ENCODE measurements at regions not wholly inside any gene's neighbourhood (a gene's known extent, or its start where the extent isn't known, plus 50 kb on each side); places are given as distances from the start of the nearest gene placed in this dataset.

- TF ChIP-seq CTCF (IDR thresholded peaks at IDR 0.05; ENCODE audit: low read depth, low read length) = no peak
- DNase-seq = no peak
These were observed 273.0 kb upstream of the LRTM1 start for GRCh38 chr3:55200906-55201305.

GRCh38 chr3:55198554-55198953, 270.7 kb upstream of the LRTM1 start:
- no peak for DNase-seq
- no peaks in the 10 kb centered on the region for H3K4me1 ChIP-seq
- H3K9me3 ChIP-seq = no peaks in the 10 kb centered on the region

More at GRCh38 chr3:55200906-55201305, 273.0 kb upstream of the LRTM1 start:
- Histone ChIP-seq H3K27me3 (no peaks in the 10 kb centered on the region), H3K4me1 (no peaks in the 10 kb centered on the region), H3K36me3 (no peaks in the 10 kb centered on the region), H3K9me3 (no peaks in the 10 kb centered on the region), H3K4me3 (ENCODE audit: low read depth, low read length) (no peak overlapping the region)

GRCh38 chr3:55197021-55197420, 269.2 kb upstream of the LRTM1 start:
- no peaks in the 10 kb centered on the region for H3K36me3 ChIP-seq
- DNase-seq = no peak
- no peaks in the 10 kb centered on the region for H3K27me3 ChIP-seq
- no peaks in the 10 kb centered on the region for H3K9me3 ChIP-seq
- H3K4me3 ChIP-seq (ENCODE audit: low read depth, low read length) = no peak overlapping the region
- TF ChIP-seq CTCF (IDR thresholded peaks at IDR 0.05; ENCODE audit: low read depth, low read length) = no peak
- no peaks in the 10 kb centered on the region for H3K4me1 ChIP-seq

More at GRCh38 chr3:55198554-55198953, 270.7 kb upstream of the LRTM1 start:
- Histone ChIP-seq H3K36me3 (no peaks in the 10 kb centered on the region), H3K27me3 (no peaks in the 10 kb centered on the region), H3K4me3 (ENCODE audit: low read depth, low read length) (no peak overlapping the region)
- no peak for TF ChIP-seq CTCF (IDR thresholded peaks at IDR 0.05; ENCODE audit: low read depth, low read length)

DNA sequence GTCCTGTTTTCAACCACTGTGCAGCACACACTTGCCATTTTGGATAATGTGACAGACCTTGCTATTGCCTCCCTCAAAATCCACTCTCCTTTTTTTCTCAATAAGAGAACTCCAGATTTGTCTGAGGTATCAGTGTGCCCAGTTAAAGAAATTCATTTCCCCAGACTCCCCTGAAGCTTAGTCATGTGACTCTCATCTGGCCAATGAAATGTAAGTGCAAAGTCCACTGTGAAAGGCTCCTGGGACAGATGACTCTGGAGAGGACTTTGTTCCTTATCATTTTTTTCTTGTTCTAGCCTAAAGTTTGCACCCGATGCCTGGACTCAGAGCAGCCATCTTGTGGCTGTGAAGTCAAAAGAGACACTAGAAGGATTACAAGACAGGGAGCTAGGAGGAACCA, 268.6 kb upstream of the LRTM1 start:
- DNase-seq = no peak
- no peaks in the 10 kb centered on the region for H3K9me3 ChIP-seq
- H3K4me1 ChIP-seq = no peaks in the 10 kb centered on the region
- no peaks in the 10 kb centered on the region for H3K36me3 ChIP-seq
- TF ChIP-seq CTCF (IDR thresholded peaks at IDR 0.05; ENCODE audit: low read depth, low read length) = no peak
- no peak overlapping the region for H3K4me3 ChIP-seq (ENCODE audit: low read depth, low read length)
- H3K27me3 ChIP-seq = no peaks in the 10 kb centered on the region

GRCh38 chr3:55194376-55194775, 266.5 kb upstream of the LRTM1 start:
- Histone ChIP-seq H3K36me3 (no peaks in the 10 kb centered on the region), H3K4me3 (ENCODE audit: low read depth, low read length) (no peak overlapping the region), H3K4me1 (no peaks in the 10 kb centered on the region), H3K9me3 (no peaks in the 10 kb centered on the region), H3K27me3 (no peaks in the 10 kb centered on the region)
- DNase-seq = no peak
- TF ChIP-seq CTCF (IDR thresholded peaks at IDR 0.05; ENCODE audit: low read depth, low read length) = no peak

DNA sequence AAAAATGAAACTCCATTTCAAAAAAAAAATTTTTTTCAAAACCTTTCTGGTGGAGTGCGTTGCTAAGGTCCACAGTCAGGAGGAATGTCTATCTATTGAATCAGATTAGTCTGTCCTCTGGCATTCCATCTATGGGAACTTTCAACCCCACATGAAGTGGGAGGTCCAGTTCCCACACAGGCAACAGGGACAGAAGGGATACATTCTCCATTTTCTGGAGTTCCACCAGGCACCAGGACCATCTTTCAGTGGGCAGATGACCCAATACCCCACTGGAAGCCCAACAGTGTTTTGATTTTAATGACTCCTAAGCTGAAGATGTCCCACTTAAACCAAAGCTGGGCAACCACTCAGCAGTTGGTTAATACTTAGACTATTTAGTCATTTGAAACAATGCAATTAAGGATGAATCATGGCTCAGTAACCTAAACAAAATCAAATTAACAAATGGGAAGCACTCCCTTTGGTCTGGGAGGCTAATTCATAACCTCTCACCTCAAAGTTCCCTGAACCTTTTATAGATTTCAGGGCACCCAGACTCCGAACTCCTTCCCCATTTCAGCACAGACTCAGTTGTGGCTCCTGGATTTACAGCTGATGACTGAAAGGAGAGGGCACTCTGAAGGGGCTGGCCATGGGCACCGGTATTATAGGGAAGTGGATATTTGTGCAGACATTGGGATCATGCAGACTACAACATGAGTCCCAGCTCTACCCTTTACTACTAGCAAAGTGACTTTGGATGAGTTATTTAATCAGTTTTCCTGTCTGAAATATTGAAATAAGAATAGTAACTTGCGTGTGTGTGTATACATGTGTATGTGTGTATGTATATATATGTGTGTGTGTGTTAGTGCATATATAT, 264.3 kb upstream of the LRTM1 start:
- H3K9me3 ChIP-seq = no peaks in the 10 kb centered on the region
- TF ChIP-seq CTCF (IDR thresholded peaks at IDR 0.05; ENCODE audit: low read depth, low read length) = no peak
- H3K36me3 ChIP-seq = no peaks in the 10 kb centered on the region
- H3K4me1 ChIP-seq = no peaks in the 10 kb centered on the region
- no peaks in the 10 kb centered on the region for H3K27me3 ChIP-seq
- no peak for DNase-seq
- H3K4me3 ChIP-seq (ENCODE audit: low read depth, low read length) = no peak overlapping the region
